IMR-90 (cell line): ENCODE measurements at regions not wholly inside any gene's neighbourhood (a gene's known extent, or its start where the extent isn't known, plus 50 kb on each side); places are given as distances from the start of the nearest gene placed in this dataset.
"Not testable (repeated sequence)": the region's sequence is repeated elsewhere in the genome, so short reads cannot be mapped to it uniquely, and the experiment has no call there.

Source experiments
- ATAC-seq: fragments of 200-7000 bp; cut with Tn5 transposase; 2 replicates; pipeline ENCODE4 v1.9.1; 2020; ENCODE audit warnings: low read depth, mild to moderate bottlenecking, moderate library complexity
- BruUV-seq: library from RNA; stranded (reverse); fragments of 400-500 nt; replicated peaks from 2 replicates; lab custom pipeline; 2021; lab: Mats Ljungman, UMichigan
- CTCF ChIA-PET: fragments of 300-600 bp; formaldehyde crosslinking; extraction: SDS; loops from one replicate; lab custom pipeline; 2021; ENCODE audit warnings: antibody characterized with exemption; lab: Yijun Ruan, JAX
- POLR2A ChIA-PET: fragments of 300-600 bp; sonication (Branson Sonifier 250); formaldehyde crosslinking; loops from one replicate; lab custom pipeline; 2022; ENCODE audit warnings: antibody characterized with exemption; ENCODE audit not compliant: unreplicated experiment; lab: Charles Lee
- DNase-seq: peaks from one replicate; pipeline ENCODE4 v3.0.0; 2013
- H2AFZ ChIP-seq: replicated peaks from 2 replicates; pipeline ENCODE3; 2013; ENCODE audit warnings: low read length, mild to moderate bottlenecking; ENCODE audit not compliant: poor library complexity
- H2AK5ac ChIP-seq: 2 replicates; pipeline ENCODE4 v1.6.1; 2013; ENCODE audit warnings: low read depth, low read length, inconsistent platforms
- H2AK9ac ChIP-seq: replicated peaks from 2 replicates; pipeline ENCODE3; 2013; ENCODE audit warnings: mild to moderate bottlenecking, low read depth, low read length, moderate library complexity; ENCODE audit not compliant: poor library complexity
- H2BK120ac ChIP-seq: 2 replicates; pipeline ENCODE4 v1.6.1; 2013; ENCODE audit warnings: low read depth, low read length, inconsistent platforms
- H2BK15ac ChIP-seq: 3 replicates; pipeline ENCODE4 v1.6.1; 2013; ENCODE audit warnings: low read depth, low read length, inconsistent platforms
- H2BK20ac ChIP-seq: 2 replicates; pipeline ENCODE4 v1.6.1; 2013; ENCODE audit warnings: low read depth, mild to moderate bottlenecking, inconsistent platforms, low read length, moderate library complexity
- H2BK5ac ChIP-seq: 2 replicates; pipeline ENCODE4 v1.6.1; 2013; ENCODE audit warnings: mild to moderate bottlenecking, low read depth, low read length, inconsistent platforms; ENCODE audit not compliant: poor library complexity, severe bottlenecking
- H3K14ac ChIP-seq: replicated peaks from 2 replicates; pipeline ENCODE4 v1.6.1; 2013; ENCODE audit warnings: low read depth, low read length, inconsistent platforms
- H3K18ac ChIP-seq: 2 replicates; pipeline ENCODE4 v1.6.1; 2013; ENCODE audit warnings: low read depth, low read length, control low read depth
- H3K23ac ChIP-seq: 2 replicates; pipeline ENCODE4 v1.6.1; 2013; ENCODE audit warnings: low read depth, low read length, inconsistent platforms
- H3K27ac ChIP-seq: 2 replicates; pipeline ENCODE4 v1.5.1; 2013; ENCODE audit warnings: mild to moderate bottlenecking, control low read depth, low read length; ENCODE audit not compliant: insufficient read depth
- H3K27me3 ChIP-seq: 2 replicates; pipeline ENCODE4 v1.6.1; 2013; ENCODE audit warnings: low read length; ENCODE audit not compliant: control insufficient read depth, insufficient read depth
- H3K36me3 ChIP-seq: 2 replicates; pipeline ENCODE4 v1.6.1; 2013; ENCODE audit warnings: low read length, mixed read lengths; ENCODE audit not compliant: control insufficient read depth, insufficient read depth
- H3K4ac ChIP-seq: 2 replicates; pipeline ENCODE4 v1.6.1; 2013; ENCODE audit warnings: low read depth, low read length, inconsistent platforms
- H3K4me1 ChIP-seq: 2 replicates; pipeline ENCODE4 v1.6.1; 2013; ENCODE audit warnings: low read length, mixed read lengths; ENCODE audit not compliant: control insufficient read depth, insufficient read depth
- H3K4me2 ChIP-seq: 2 replicates; pipeline ENCODE4 v1.6.1; 2013; ENCODE audit warnings: low read depth, mild to moderate bottlenecking, control low read depth, low read length, moderate library complexity
- H3K4me3 ChIP-seq: 2 replicates; pipeline ENCODE4 v1.5.1; 2013; ENCODE audit warnings: low read depth, mild to moderate bottlenecking, control low read depth, low read length, moderate library complexity; ENCODE audit not compliant: insufficient read depth
- H3K56ac ChIP-seq: 2 replicates; pipeline ENCODE4 v1.6.1; 2013; ENCODE audit warnings: low read length, inconsistent platforms; ENCODE audit not compliant: insufficient read depth; ENCODE audit errors: extremely low read depth
- H3K79me1 ChIP-seq, 2 experiments: 2 replicates each; pipeline ENCODE4 v1.6.1; 2013; ENCODE audit warnings: low read length in 2 of 2, inconsistent platforms in 1 of 2, low read depth in 1 of 2
- H3K9ac ChIP-seq: 2 replicates; pipeline ENCODE4 v1.6.1; 2013; ENCODE audit warnings: low read depth, low read length, control low read depth
- H3K9me1 ChIP-seq: 2 replicates; pipeline ENCODE4 v1.6.1; 2013; ENCODE audit warnings: low read length, inconsistent platforms; ENCODE audit not compliant: insufficient read depth
- H3K9me3 ChIP-seq: 2 replicates; pipeline ENCODE4 v1.6.1; 2013; ENCODE audit warnings: low read length; ENCODE audit not compliant: control insufficient read depth, insufficient read depth
- H4K20me1 ChIP-seq: 2 replicates; pipeline ENCODE4 v1.6.1; 2013; ENCODE audit warnings: low read length, inconsistent platforms; ENCODE audit not compliant: insufficient read depth
- H4K5ac ChIP-seq: 2 replicates; pipeline ENCODE4 v1.6.1; 2013; ENCODE audit warnings: mild to moderate bottlenecking, low read depth, low read length, control low read depth
- H4K8ac ChIP-seq, 2 experiments: 2 replicates each; pipeline ENCODE4 v1.6.1; 2013; ENCODE audit warnings: low read depth in 2 of 2, low read length in 2 of 2, control low read depth in 1 of 2, inconsistent platforms in 1 of 2
- H4K91ac ChIP-seq: 2 replicates; pipeline ENCODE4 v1.6.1; 2013; ENCODE audit warnings: low read depth, low read length, inconsistent platforms; ENCODE audit not compliant: insufficient read depth
- MAZ ChIP-seq: IDR thresholded peaks from 2 replicates; pipeline ENCODE4 v1.6.1; 2012; ENCODE audit warnings: low read depth, mild to moderate bottlenecking, low read length, improper control_type of control experiment, moderate library complexity, borderline replicate concordance
- MXI1 ChIP-seq: IDR thresholded peaks from 2 replicates; pipeline ENCODE4 v1.6.1; 2012; ENCODE audit warnings: low read depth, mild to moderate bottlenecking, low read length, moderate library complexity, borderline replicate concordance
- RFX5 ChIP-seq: IDR thresholded peaks from 2 replicates; pipeline ENCODE4 v1.8.0; 2012; ENCODE audit warnings: low read depth, mild to moderate bottlenecking, low read length, moderate library complexity
- WGBS, 2 experiments: methylation state at CpG; one replicate each; pipeline versions ENCODE4 v1.1.5 to v1.1.7; 2013; ENCODE audit warnings: missing lambda C conversion rate in 2 of 2; ENCODE audit not compliant: insufficient read length in 1 of 2; ENCODE audit errors: extremely low coverage in 2 of 2; 5-methylcytosine and 5-hydroxymethylcytosine counted together
- dilution Hi-C: fragments of 300-500 bp; cut with HindIII; formaldehyde crosslinking; loops from one replicate; pipeline ENCODE4 v1.14.3; 2018; ENCODE audit warnings: low sequenced_read_pairs; ENCODE audit not compliant: unreplicated experiment
- in situ Hi-C: fragments of 300-500 bp; cut with MboI; formaldehyde crosslinking; loops from 3 replicates; pipeline ENCODE4 v1.14.3; 2019; ENCODE audit warnings: low sequenced_read_pairs, inconsistent platforms, mixed read lengths
- intact Hi-C: fragments of 100-400 bp; cut with micrococcal nuclease; formaldehyde crosslinking; loops from 2 replicates; pipeline ENCODE4 v1.10.0; 2022
- TF ChIP-seq, protein P1 (sequence below): fragments of 150-350 bp; IDR thresholded peaks from 2 replicates; pipeline ENCODE4 v1.6.1; 2016; ENCODE audit warnings: low read depth, mild to moderate bottlenecking, low read length, moderate library complexity, borderline replicate concordance
- TF ChIP-seq, protein P2 (sequence below): conservative IDR thresholded peaks from 2 replicates; pipeline ENCODE4 v1.5.1; 2012; ENCODE audit warnings: mild to moderate bottlenecking, low read depth, low read length, improper control_type of control experiment

DNA sequence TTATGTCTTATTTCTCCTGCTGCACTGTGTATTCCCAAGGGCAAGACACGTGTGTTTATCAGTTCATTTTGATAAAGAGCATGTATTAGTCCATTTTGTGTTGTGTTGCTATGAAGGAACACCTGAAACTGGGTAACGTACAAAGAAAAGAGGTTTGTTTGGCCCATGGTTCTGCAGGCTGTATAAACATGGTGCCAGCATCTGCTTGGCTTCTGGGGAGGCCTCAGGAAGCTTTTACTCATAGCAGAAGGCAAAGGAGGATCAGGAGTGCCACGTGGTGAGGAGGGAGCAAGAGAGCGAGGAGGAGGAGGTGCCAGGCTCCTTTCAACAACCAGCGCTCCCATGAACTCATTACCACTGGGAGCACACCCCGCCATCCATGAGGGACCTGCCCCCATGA is 214.0 kb downstream of the UQCRFS1 start:
- H2AK9ac ChIP-seq = no peak overlapping the region
- no peak overlapping the region for H2BK120ac ChIP-seq
- no peak overlapping the region for H4K8ac ChIP-seq
- no peak overlapping the region for H2BK20ac ChIP-seq
- no TSS peak for BruUV-seq
- H3K9me1 ChIP-seq = no peaks in the 10 kb centered on the region
- no peak overlapping the region for H2BK5ac ChIP-seq
- ChIA-PET CTCF (no interaction called here), POLR2A (no interaction called here)
- peaks cover 2% of the 10 kb centered on the region; the same call in 1 of the 2 replicates for H3K9me3 ChIP-seq
- no peaks in the 10 kb centered on the region for H4K20me1 ChIP-seq
- H3K9ac ChIP-seq = no peak overlapping the region
- no peak overlapping the region for H3K14ac ChIP-seq
- dilution Hi-C loops = no loop called here
- no peak overlapping the region for H3K27ac ChIP-seq
- H3K4me1 ChIP-seq = no peaks in the 10 kb centered on the region
- in situ Hi-C loops = loop anchor here (25.0 kb wide), 1 partner anchor 262 kb away; no protein-coding TSS in a partner anchor
- no peak overlapping the region for H3K18ac ChIP-seq
- H2BK15ac ChIP-seq = no peak overlapping the region
- no peak overlapping the region for H2AK5ac ChIP-seq
- H3K27me3 ChIP-seq = no peaks in the 10 kb centered on the region; the same call in 1 of the 2 replicates
- no peak overlapping the region for H3K4me3 ChIP-seq
- TF ChIP-seq, protein P1, sequence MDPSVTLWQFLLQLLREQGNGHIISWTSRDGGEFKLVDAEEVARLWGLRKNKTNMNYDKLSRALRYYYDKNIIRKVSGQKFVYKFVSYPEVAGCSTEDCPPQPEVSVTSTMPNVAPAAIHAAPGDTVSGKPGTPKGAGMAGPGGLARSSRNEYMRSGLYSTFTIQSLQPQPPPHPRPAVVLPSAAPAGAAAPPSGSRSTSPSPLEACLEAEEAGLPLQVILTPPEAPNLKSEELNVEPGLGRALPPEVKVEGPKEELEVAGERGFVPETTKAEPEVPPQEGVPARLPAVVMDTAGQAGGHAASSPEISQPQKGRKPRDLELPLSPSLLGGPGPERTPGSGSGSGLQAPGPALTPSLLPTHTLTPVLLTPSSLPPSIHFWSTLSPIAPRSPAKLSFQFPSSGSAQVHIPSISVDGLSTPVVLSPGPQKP = no peak
- no peak for TF ChIP-seq RFX5
- no peak for TF ChIP-seq MAZ
- TF ChIP-seq, protein P2, sequence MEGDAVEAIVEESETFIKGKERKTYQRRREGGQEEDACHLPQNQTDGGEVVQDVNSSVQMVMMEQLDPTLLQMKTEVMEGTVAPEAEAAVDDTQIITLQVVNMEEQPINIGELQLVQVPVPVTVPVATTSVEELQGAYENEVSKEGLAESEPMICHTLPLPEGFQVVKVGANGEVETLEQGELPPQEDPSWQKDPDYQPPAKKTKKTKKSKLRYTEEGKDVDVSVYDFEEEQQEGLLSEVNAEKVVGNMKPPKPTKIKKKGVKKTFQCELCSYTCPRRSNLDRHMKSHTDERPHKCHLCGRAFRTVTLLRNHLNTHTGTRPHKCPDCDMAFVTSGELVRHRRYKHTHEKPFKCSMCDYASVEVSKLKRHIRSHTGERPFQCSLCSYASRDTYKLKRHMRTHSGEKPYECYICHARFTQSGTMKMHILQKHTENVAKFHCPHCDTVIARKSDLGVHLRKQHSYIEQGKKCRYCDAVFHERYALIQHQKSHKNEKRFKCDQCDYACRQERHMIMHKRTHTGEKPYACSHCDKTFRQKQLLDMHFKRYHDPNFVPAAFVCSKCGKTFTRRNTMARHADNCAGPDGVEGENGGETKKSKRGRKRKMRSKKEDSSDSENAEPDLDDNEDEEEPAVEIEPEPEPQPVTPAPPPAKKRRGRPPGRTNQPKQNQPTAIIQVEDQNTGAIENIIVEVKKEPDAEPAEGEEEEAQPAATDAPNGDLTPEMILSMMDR = no peak
- no peak for TF ChIP-seq MXI1
- intact Hi-C loops = no loop called here
- no peak overlapping the region for H4K91ac ChIP-seq
- no peak overlapping the region for H3K4me2 ChIP-seq
- DNase-seq (no peak), ATAC-seq (no peak)
- WGBS, 2 experiments = no CpG with 5 or more reads among the region's 6 CpGs
- H3K36me3 ChIP-seq = no peaks in the 10 kb centered on the region
- no peak overlapping the region for H3K56ac ChIP-seq
- no peak overlapping the region for H4K5ac ChIP-seq
- H3K79me1 ChIP-seq = no peaks in the 10 kb centered on the region
- no peak overlapping the region for H3K23ac ChIP-seq
- H3K4ac ChIP-seq = no peak overlapping the region
- H2AFZ ChIP-seq = no peak overlapping the region

DNA sequence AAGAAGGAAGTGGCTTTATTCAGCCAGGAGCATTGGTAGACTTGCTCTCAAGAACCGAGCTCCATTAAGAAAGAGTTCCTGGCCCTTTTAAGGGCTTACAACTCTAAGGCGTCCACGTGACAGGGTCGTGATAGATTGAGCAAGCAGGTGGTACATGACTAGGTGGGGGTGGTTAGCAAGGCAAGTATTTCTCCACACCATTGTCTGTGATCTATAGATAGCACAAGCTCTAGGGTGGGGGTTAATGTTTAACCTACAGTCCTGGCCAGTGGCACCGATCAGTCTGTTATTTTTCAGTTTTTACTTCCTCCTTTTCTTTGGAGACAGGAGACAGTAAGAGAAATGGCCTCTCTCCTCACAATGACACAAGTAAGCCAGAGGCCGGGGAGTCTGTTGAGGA is 215.1 kb downstream of the UQCRFS1 start:
- H3K36me3 ChIP-seq, DNase-seq, H3K27me3 ChIP-seq, H3K18ac ChIP-seq, H3K4me1 ChIP-seq, dilution Hi-C loops, H4K8ac ChIP-seq, H2BK5ac ChIP-seq, H2BK15ac ChIP-seq, H3K14ac ChIP-seq, H3K9ac ChIP-seq, intact Hi-C loops, BruUV-seq, H3K9me1 ChIP-seq, H2BK120ac ChIP-seq, H3K4me2 ChIP-seq, H4K91ac ChIP-seq, H2AK5ac ChIP-seq, H3K4me3 ChIP-seq, H3K56ac ChIP-seq, H3K79me1 ChIP-seq, H2AFZ ChIP-seq, H2AK9ac ChIP-seq, H3K9me3 ChIP-seq, ATAC-seq, H3K27ac ChIP-seq, POLR2A ChIA-PET, CTCF ChIA-PET, H4K5ac ChIP-seq, H4K20me1 ChIP-seq, H3K23ac ChIP-seq, H2BK20ac ChIP-seq, H3K4ac ChIP-seq: not testable (repeated sequence)
- WGBS, 2 experiments = no CpG with 5 or more reads among the region's 6 CpGs
- in situ Hi-C loops = loop anchor here (25.0 kb wide), 1 partner anchor 261 kb away; no protein-coding TSS in a partner anchor
